Upper lobe of right lung (tissue), 1 donor: ENCODE measurements at regions not wholly inside any gene's neighbourhood (a gene's known extent, or its start where the extent isn't known, plus 50 kb on each side); places are given as distances from the start of the nearest gene placed in this dataset.

Experiments
- ATAC-seq: fragments of 200-7000 bp; cut with Tn5 transposase; one replicate; pipeline ENCODE4 v1.9.1; 2020; ENCODE audit warnings: mild to moderate bottlenecking, moderate library complexity
- DNase-seq: peaks from one replicate; pipeline ENCODE4 v3.0.0-alpha.2; 2020
- H3K27ac ChIP-seq: fragments of 200-600 bp; one replicate; pipeline ENCODE4 v1.8.0; 2022
- H3K27me3 ChIP-seq: fragments of 200-600 bp; one replicate; pipeline ENCODE4 v1.8.0; 2022; ENCODE audit warnings: mild to moderate bottlenecking
- H3K36me3 ChIP-seq: fragments of 200-600 bp; one replicate; pipeline ENCODE4 v1.8.0; 2022
- H3K4me1 ChIP-seq: fragments of 200-600 bp; one replicate; pipeline ENCODE4 v1.8.0; 2022
- H3K4me3 ChIP-seq: fragments of 200-600 bp; one replicate; pipeline ENCODE4 v1.8.0; 2022; ENCODE audit warnings: mild to moderate bottlenecking
- H3K9me3 ChIP-seq: fragments of 200-600 bp; one replicate; pipeline ENCODE4 v1.8.0; 2022
- CTCF ChIP-seq: fragments of 200-600 bp; IDR thresholded peaks from one replicate; pipeline ENCODE4 v1.8.0; 2022; ENCODE audit warnings: antibody characterized with exemption
- intact Hi-C: fragments of 100-400 bp; cut with DNase I; formaldehyde crosslinking; loops from one replicate; pipeline ENCODE4 v1.11.0; 2022
- donor health status: DM: no; HTN: yes; CAD: no; lungs with severe emphysema.

DNA sequence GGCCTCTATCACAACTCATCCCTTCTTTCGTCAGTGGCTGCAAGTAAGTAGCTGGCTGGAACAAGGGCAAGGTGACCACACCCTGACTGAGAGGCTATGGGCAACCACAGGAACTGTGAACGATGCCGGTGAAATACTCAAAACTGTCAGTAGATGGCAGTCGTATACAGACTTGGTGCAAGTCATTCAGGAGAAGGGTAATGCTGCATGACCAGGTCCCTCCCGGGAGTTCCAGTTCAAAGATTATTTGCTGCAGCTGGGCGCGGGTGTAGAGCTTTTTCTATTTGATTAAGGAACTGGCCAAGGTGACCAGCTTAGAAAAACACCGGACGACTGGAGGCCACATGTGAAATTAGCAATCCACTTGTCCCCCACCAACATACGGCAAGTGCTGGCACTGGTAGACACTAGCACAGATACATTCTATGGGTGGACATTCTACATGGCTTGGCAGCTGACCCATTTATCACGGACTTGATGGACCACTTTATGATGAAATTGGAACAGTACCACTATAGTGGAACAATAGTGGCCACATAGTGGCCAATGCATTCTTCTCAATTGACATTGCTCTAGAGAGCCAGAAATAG lies 726.6 kb downstream of the TRAM1L1 start:
- H3K36me3 ChIP-seq = no peaks in the 10 kb centered on the region
- intact Hi-C loops = no loop called here
- no peak overlapping the region for H3K4me3 ChIP-seq
- H3K4me1 ChIP-seq = no peaks in the 10 kb centered on the region
- peak; percentile 65 for TF ChIP-seq CTCF
- no peak for DNase-seq
- H3K27me3 ChIP-seq = no peaks in the 10 kb centered on the region
- H3K9me3 ChIP-seq = no peaks in the 10 kb centered on the region
- ATAC-seq = peak; percentile 96
- no peak overlapping the region for H3K27ac ChIP-seq

- ATAC-seq (peak; percentile 42), DNase-seq (no peak)
- TF ChIP-seq CTCF = no peak
- H3K27ac ChIP-seq = no peak overlapping the region
- no peak overlapping the region for H3K4me3 ChIP-seq
- no peaks in the 10 kb centered on the region for H3K4me1 ChIP-seq
- intact Hi-C loops = no loop called here
- no peaks in the 10 kb centered on the region for H3K36me3 ChIP-seq
- H3K27me3 ChIP-seq = no peaks in the 10 kb centered on the region
- H3K9me3 ChIP-seq = no peaks in the 10 kb centered on the region
Measured at GRCh38 chr4:116357758-116358157, 727.6 kb downstream of the TRAM1L1 start.

- H3K9me3 ChIP-seq = no peaks in the 10 kb centered on the region
- H3K27ac ChIP-seq = no peak overlapping the region
- no peak overlapping the region for H3K4me3 ChIP-seq
- DNase-seq (no peak), ATAC-seq (no peak)
- intact Hi-C loops = no loop called here
- H3K4me1 ChIP-seq = no peaks in the 10 kb centered on the region
- no peaks in the 10 kb centered on the region for H3K36me3 ChIP-seq
- H3K27me3 ChIP-seq = no peaks in the 10 kb centered on the region
- no peak for TF ChIP-seq CTCF
Measured at GRCh38 chr4:116346750-116347149, 738.6 kb downstream of the TRAM1L1 start.

GRCh38 chr4:116343809-116344208 lies 741.6 kb downstream of the TRAM1L1 start:
- Histone ChIP-seq H3K9me3 (no peaks in the 10 kb centered on the region), H3K27me3 (no peaks in the 10 kb centered on the region), H3K4me3 (no peak overlapping the region), H3K27ac (no peak overlapping the region), H3K36me3 (no peaks in the 10 kb centered on the region), H3K4me1 (no peaks in the 10 kb centered on the region)
- DNase-seq = no peak
- ATAC-seq = no peak
- TF ChIP-seq CTCF = no peak
- intact Hi-C loops = no loop called here

- no peak overlapping the region for H3K4me3 ChIP-seq
- no peak for TF ChIP-seq CTCF
- H3K9me3 ChIP-seq = no peaks in the 10 kb centered on the region
- no peak for ATAC-seq
- intact Hi-C loops = no loop called here
- H3K27me3 ChIP-seq = no peaks in the 10 kb centered on the region
- DNase-seq = no peak
- H3K36me3 ChIP-seq = no peaks in the 10 kb centered on the region
- no peak overlapping the region for H3K27ac ChIP-seq
- no peaks in the 10 kb centered on the region for H3K4me1 ChIP-seq
Measured at GRCh38 chr4:116342143-116342542, 743.2 kb downstream of the TRAM1L1 start.

DNA sequence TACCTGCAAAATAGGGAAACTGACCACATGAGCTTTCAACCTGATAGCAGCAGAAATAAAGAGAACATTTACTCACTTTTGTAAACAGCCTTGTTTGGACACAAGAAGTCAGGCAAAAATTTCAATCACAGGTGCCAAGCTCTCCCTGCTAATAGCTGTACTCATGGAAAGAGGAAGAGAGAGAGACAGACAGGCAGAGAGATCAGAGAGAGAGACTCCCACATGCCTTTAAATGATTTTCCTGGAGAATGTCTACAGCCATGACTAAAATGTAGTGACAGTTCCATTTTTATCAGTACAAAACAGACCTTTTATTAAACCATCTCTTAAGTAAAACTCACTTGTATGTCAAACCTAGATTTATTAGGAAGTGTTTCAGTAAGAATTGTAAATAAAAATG lies 752.9 kb downstream of the TRAM1L1 start:
- no peak overlapping the region for H3K27ac ChIP-seq
- no peaks in the 10 kb centered on the region for H3K36me3 ChIP-seq
- ATAC-seq = no peak
- no peaks in the 10 kb centered on the region for H3K4me1 ChIP-seq
- DNase-seq = no peak
- no peaks in the 10 kb centered on the region for H3K9me3 ChIP-seq
- no peak for TF ChIP-seq CTCF
- intact Hi-C loops = no loop called here
- H3K4me3 ChIP-seq = no peak overlapping the region
- H3K27me3 ChIP-seq = no peaks in the 10 kb centered on the region
